ENCODE measurements at regions not wholly inside any gene's neighbourhood (a gene's known extent, or its start where the extent isn't known, plus 50 kb on each side); places are given as distances from the start of the nearest gene placed in this dataset.

DNA sequence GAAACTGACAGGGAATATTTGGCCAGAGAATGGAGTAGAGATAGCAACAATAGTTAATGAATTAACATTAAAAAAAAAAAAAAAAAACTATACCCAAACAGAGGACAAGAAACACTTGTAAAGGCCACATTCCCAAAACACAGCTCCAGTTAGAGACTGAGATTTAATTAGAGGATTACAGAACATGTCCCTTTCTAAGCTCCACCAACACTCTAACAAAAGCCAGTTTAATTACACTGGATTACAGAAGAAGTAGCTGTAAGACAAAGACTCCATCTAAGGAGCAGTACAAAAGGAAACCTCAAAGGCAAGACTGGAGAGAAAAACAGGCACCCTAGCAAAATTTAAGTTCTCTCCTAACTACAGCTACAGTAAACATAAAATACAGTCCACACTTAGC lies 1247.7 kb upstream of the AGA start:
- Mint-ChIP-seq H3K4me1 (no peaks in the 10 kb centered on the region), H3K36me3 (no peaks in the 10 kb centered on the region), H3K4me3 (no peak overlapping the region), H3K27ac (no peak overlapping the region), H3K9me3 (peaks cover 0 to 6% (median 2%) of the 10 kb centered on the region in 7 donors), H3K27me3 (ENCODE audit: low read depth in 3 of 3) (no peaks in the 10 kb centered on the region)
- Histone ChIP-seq H3K79me2 (ENCODE audit: insufficient read depth, low read length) (no peaks in the 10 kb centered on the region), H3K9ac (ENCODE audit: insufficient read depth, low read length, poor library complexity, severe bottlenecking) (no peak overlapping the region), H3K36me3 (replicated peaks in 1 of 2; ENCODE audit: control insufficient read depth in 1 of 2, insufficient read depth in 2 of 2, low read length in 2 of 2) (no peaks in the 10 kb centered on the region), H3K4me1 (ENCODE audit: control insufficient read depth in 1 of 2, insufficient read depth in 2 of 2, low read length in 2 of 2) (no peaks in the 10 kb centered on the region), H3K27me3 (ENCODE audit: control insufficient read depth in 2 of 2, insufficient read depth in 2 of 2, low read length in 2 of 2) (no peaks in the 10 kb centered on the region), H4K20me1 (ENCODE audit: insufficient read depth, low read length) (no peaks in the 10 kb centered on the region), H3K4me2 (replicated peaks; ENCODE audit: extremely low read depth, low read length, poor library complexity, severe bottlenecking) (no peak overlapping the region), H3K4me3 (replicated peaks in 1 of 3; ENCODE audit: low read depth in 2 of 3, low read length in 3 of 3) (no peak overlapping the region), H2AFZ (ENCODE audit: insufficient read depth, low read depth, low read length, poor library complexity, severe bottlenecking) (no peak overlapping the region), H3K9me3 (replicated peaks in 1 of 2; ENCODE audit: control insufficient read depth in 1 of 2, insufficient read depth in 1 of 2, low read length in 2 of 2) (no peaks in the 10 kb centered on the region), H3K27ac (ENCODE audit: low read depth in 1 of 2, low read length in 2 of 2) (no peak overlapping the region)
- no peak for TF ChIP-seq CTCF (IDR thresholded peaks at IDR 0.05)
- no peak for DNase-seq
- intact Hi-C loops (cut with micrococcal nuclease), result no loop called here

DNA sequence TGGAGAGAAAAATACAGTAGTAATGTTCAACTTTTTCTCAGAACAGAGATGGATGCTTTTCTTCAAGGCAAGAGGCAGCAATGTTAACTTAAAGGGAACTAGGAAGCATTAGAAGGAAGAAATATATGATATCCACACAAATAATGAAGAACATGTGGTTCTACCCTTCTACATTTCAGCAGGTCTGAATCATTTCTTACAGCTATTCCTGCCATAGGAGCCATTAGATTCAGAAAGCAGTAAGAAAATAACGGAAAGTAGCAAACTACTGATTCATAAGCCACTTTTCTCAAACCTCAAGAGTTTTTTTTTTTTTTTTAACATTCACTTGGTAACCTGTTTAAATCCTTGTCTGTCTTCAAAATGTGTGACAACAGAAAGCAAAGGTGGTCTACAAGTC lies 1251.6 kb upstream of the AGA start:
- Histone ChIP-seq H2AFZ (ENCODE audit: insufficient read depth, low read depth, low read length, poor library complexity, severe bottlenecking) (no peak overlapping the region), H3K36me3 (replicated peaks in 1 of 2; ENCODE audit: control insufficient read depth in 1 of 2, insufficient read depth in 2 of 2, low read length in 2 of 2) (no peaks in the 10 kb centered on the region), H3K9ac (ENCODE audit: insufficient read depth, low read length, poor library complexity, severe bottlenecking) (no peak overlapping the region), H3K79me2 (ENCODE audit: insufficient read depth, low read length) (no peaks in the 10 kb centered on the region), H3K9me3 (replicated peaks in 1 of 2; ENCODE audit: control insufficient read depth in 1 of 2, insufficient read depth in 1 of 2, low read length in 2 of 2) (no peaks in the 10 kb centered on the region), H3K4me1 (ENCODE audit: control insufficient read depth in 1 of 2, insufficient read depth in 2 of 2, low read length in 2 of 2) (no peaks in the 10 kb centered on the region), H3K4me2 (replicated peaks; ENCODE audit: extremely low read depth, low read length, poor library complexity, severe bottlenecking) (no peak overlapping the region), H4K20me1 (ENCODE audit: insufficient read depth, low read length) (no peaks in the 10 kb centered on the region), H3K27me3 (ENCODE audit: control insufficient read depth in 2 of 2, insufficient read depth in 2 of 2, low read length in 2 of 2) (no peaks in the 10 kb centered on the region), H3K27ac (ENCODE audit: low read depth in 1 of 2, low read length in 2 of 2) (no peak overlapping the region), H3K4me3 (replicated peaks in 1 of 3; ENCODE audit: low read depth in 2 of 3, low read length in 3 of 3) (no peak overlapping the region)
- Mint-ChIP-seq H3K27ac (no peak overlapping the region), H3K27me3 (ENCODE audit: low read depth in 3 of 3) (no peaks in the 10 kb centered on the region), H3K9me3 (peaks cover 0 to 6% (median 2%) of the 10 kb centered on the region in 7 donors), H3K4me3 (no peak overlapping the region), H3K36me3 (no peaks in the 10 kb centered on the region), H3K4me1 (no peaks in the 10 kb centered on the region)
- intact Hi-C loops (cut with micrococcal nuclease), result no loop called here
- no peak for TF ChIP-seq CTCF (IDR thresholded peaks at IDR 0.05)
- no CpG with 5 or more reads among the region's 1 CpG for WGBS (ENCODE audit: insufficient coverage)
- no peak for DNase-seq

Measured in CD14-positive monocyte (primary cell).